ENCODE measurements at regions not wholly inside any gene's neighbourhood (a gene's known extent, or its start where the extent isn't known, plus 50 kb on each side); places are given as distances from the start of the nearest gene placed in this dataset.

DNA sequence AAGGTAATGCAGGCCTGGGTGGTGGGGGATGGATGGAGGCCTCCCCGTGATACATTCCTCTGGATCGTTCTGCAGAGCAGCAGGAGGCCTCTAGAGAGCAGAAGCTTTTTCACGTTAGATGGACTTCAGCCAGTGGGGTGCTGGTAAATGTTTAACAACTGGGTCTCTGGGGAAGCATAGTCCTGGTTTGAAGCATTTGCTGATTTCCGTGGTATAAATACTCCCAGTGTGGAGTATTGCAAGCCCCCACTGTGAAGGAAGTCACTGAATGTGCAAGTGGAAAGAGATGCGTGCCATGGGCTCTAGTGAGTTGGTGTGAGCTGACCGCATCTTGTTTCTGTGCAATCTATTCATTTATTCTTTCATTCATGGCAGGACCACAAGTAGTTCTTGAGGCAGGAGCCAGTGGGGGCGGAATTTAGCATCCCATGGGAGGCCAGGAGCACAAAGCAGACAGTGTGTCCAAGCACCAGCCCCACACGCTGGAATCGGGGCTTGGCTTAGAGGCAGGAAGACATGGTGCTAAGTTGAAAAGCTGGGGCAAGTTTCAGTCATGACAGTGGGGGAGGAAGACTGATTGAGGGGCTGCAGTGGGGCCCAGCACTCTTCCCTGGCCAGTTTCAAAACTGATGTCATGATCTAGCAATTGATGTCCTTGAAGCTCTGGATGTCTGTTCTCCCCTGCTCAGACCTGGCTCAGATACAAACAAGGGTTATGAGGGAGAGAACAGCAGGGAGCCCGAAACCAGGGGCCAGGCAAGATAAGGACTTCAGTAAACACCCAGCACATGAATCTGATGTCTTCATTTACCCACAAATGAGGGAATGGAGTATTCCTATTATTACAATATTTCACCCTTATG, 280.9 kb upstream of the LYZL1 start:
- Histone ChIP-seq H3K4me3 (no peak overlapping the region), H3K9me3 (ENCODE audit: low read depth, low read length) (no peaks in the 10 kb centered on the region), H3K9ac (ENCODE audit: insufficient read length) (no peak overlapping the region), H3K27ac (no peak overlapping the region), H3K36me3 (ENCODE audit: insufficient read depth, low read length) (no peaks in the 10 kb centered on the region)
- TF ChIP-seq FOXP2 (optimal IDR thresholded peaks at IDR 0.05; ENCODE audit: control extremely low read depth, extremely low read length, insufficient read depth) (no peak), EZH2 (IDR thresholded peaks at IDR 0.05) (no peak), POLR2AphosphoS5 (IDR thresholded peaks at IDR 0.05; ENCODE audit: borderline replicate concordance, low read depth, low read length) (no peak)
- no peak for DNase-seq (ENCODE audit: low read depth, low spot score)

DNA sequence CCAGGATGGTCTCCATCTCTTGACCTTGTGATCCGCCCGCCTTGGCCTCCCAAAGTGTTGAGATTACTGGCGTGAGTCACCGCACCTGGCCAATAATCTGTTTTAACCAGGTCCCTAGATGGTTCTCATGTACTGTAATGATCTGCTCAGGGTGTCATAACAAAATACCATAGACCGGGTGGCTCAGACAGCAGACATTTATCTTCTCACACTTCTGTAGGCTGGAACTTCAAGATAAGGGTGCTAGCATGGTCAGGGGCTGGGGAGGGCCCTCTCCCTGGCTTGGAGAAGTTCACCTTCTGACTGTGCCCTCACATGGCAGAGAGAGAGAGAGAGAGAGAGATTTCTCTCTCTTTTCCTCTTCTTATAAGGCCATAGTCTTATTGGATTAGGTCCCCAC, 279.4 kb upstream of the LYZL1 start:
- Histone ChIP-seq H3K9me3 (ENCODE audit: low read depth, low read length) (no peaks in the 10 kb centered on the region), H3K9ac (ENCODE audit: insufficient read length) (no peak overlapping the region), H3K36me3 (ENCODE audit: insufficient read depth, low read length) (no peaks in the 10 kb centered on the region), H3K4me3 (no peak overlapping the region), H3K27ac (no peak overlapping the region)
- TF ChIP-seq EZH2 (IDR thresholded peaks at IDR 0.05) (no peak), POLR2AphosphoS5 (IDR thresholded peaks at IDR 0.05; ENCODE audit: borderline replicate concordance, low read depth, low read length) (no peak), FOXP2 (optimal IDR thresholded peaks at IDR 0.05; ENCODE audit: control extremely low read depth, extremely low read length, insufficient read depth) (no peak)
- DNase-seq (ENCODE audit: low read depth, low spot score) = no peak

DNA sequence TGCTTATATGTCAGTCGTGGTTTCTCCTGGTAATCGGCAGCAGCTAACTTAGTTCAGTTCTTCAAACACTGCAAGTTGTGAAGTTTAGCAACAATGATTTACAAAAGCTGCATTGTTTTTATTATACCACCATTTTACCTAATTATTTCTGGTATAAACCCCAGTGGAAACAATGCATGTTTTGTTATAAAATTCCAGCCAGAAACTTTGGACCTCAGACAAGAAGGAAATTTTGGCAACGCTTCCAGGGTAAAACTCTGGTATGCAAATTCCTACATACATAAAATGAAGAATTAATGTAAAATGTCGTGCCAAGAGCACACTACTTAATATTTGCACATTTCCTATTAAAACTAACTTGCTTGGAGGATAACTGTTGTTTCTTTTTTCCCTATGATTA, 277.4 kb upstream of the LYZL1 start:
- Histone ChIP-seq H3K36me3 (ENCODE audit: insufficient read depth, low read length) (no peaks in the 10 kb centered on the region), H3K9me3 (ENCODE audit: low read depth, low read length) (no peaks in the 10 kb centered on the region), H3K27ac (no peak overlapping the region), H3K9ac (ENCODE audit: insufficient read length) (no peak overlapping the region), H3K4me3 (peak overlapping the region; percentile 19; the same call in 1 of the 2 replicates)
- no peak for TF ChIP-seq FOXP2 (optimal IDR thresholded peaks at IDR 0.05; ENCODE audit: control extremely low read depth, extremely low read length, insufficient read depth)
- no peak for TF ChIP-seq POLR2AphosphoS5 (IDR thresholded peaks at IDR 0.05; ENCODE audit: borderline replicate concordance, low read depth, low read length)
- no peak for TF ChIP-seq EZH2 (IDR thresholded peaks at IDR 0.05)
- DNase-seq (ENCODE audit: low read depth, low spot score) = no peak

DNA sequence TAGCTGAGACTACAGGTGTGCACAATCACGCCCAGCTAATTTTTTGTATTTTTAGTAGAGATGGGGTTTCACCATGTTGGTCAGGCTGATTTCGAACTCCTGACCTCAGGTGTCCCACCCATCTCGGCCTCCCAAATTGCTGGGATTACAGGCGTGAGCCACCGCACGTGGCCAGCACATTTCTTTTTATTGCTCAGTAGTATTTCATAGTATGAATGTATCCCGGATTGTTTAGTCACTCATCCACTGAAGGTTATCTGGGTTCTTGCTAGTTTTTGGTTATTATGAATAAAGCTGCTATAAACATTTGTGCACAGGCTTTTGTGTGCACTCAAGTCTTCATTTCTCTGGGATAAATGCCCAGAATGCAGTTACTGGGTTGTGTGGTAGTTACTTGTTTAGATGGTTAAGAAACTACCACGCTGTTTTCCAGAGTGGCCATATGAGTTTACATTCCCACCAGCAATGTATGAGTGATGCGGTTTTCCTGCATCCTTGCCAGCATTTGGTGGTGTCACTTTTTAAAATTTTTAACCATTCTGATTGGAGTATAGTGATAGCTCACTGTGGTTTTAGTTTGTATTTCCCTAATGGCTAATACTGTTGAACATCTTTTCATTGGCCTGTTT, 275.8 kb upstream of the LYZL1 start:
- TF ChIP-seq POLR2AphosphoS5 (IDR thresholded peaks at IDR 0.05; ENCODE audit: borderline replicate concordance, low read depth, low read length) = no peak
- Histone ChIP-seq H3K9me3 (ENCODE audit: low read depth, low read length) (no peaks in the 10 kb centered on the region), H3K27ac (no peak overlapping the region), H3K9ac (ENCODE audit: insufficient read length) (no peak overlapping the region), H3K36me3 (ENCODE audit: insufficient read depth, low read length) (no peaks in the 10 kb centered on the region), H3K4me3 (no peak overlapping the region)
- no peak for DNase-seq (ENCODE audit: low read depth, low spot score)

DNA sequence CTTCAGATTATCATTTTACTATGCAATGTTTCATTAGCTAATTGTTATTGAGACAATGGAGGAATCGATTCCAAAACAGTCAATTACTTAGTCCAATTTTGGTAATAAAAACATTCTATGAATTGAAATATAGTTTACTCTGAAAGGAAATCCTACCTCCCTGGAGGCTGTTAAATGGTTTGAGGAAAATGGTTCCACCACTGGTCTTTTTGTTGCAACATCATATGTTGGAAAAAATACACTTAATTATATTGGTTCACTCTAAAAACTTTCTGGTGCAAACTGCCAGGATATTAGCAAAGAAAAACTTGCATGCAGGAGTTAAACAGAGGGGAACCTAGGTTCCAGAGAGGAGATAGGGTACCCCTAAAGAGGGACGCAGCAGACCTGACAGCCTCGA, 267.3 kb upstream of the LYZL1 start:
- no peak for DNase-seq (ENCODE audit: low read depth, low spot score)
- TF ChIP-seq FOXP2 (optimal IDR thresholded peaks at IDR 0.05; ENCODE audit: control extremely low read depth, extremely low read length, insufficient read depth) (no peak), EZH2 (IDR thresholded peaks at IDR 0.05) (no peak), POLR2AphosphoS5 (IDR thresholded peaks at IDR 0.05; ENCODE audit: borderline replicate concordance, low read depth, low read length) (no peak)
- H3K4me3 ChIP-seq = no peak overlapping the region

DNA sequence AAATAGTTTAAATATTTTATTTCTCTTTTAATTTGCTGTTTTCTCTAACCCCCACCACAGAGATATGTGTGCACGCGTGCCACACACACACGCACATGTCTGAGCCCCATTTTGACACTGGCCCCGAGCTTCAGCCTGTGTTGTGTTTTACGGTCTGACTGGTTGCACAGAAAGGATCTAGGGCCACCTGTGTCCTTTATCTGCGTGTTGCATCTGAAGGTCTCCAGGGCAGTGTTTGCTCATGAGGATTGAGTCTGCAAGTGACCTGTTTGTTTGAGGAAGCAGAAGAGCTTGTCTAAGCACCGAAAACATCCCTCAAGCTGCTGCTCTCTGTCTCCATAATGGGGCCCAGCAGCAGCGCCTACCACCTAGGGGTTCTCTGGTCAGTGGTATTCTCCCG, 266.4 kb upstream of the LYZL1 start:
- TF ChIP-seq FOXP2 (optimal IDR thresholded peaks at IDR 0.05; ENCODE audit: control extremely low read depth, extremely low read length, insufficient read depth) (no peak), POLR2AphosphoS5 (IDR thresholded peaks at IDR 0.05; ENCODE audit: borderline replicate concordance, low read depth, low read length) (no peak), EZH2 (IDR thresholded peaks at IDR 0.05) (no peak)
- DNase-seq (ENCODE audit: low read depth, low spot score) = no peak
- Histone ChIP-seq H3K9ac (ENCODE audit: insufficient read length) (no peak overlapping the region), H3K36me3 (ENCODE audit: insufficient read depth, low read length) (no peaks in the 10 kb centered on the region), H3K4me3 (no peak overlapping the region), H3K27ac (no peak overlapping the region), H3K9me3 (ENCODE audit: low read depth, low read length) (no peaks in the 10 kb centered on the region)

More for the DNA sequence above, 267.3 kb upstream of the LYZL1 start:
- Histone ChIP-seq H3K9me3 (ENCODE audit: low read depth, low read length) (no peaks in the 10 kb centered on the region), H3K9ac (ENCODE audit: insufficient read length) (no peak overlapping the region), H3K27ac (no peak overlapping the region), H3K36me3 (ENCODE audit: insufficient read depth, low read length) (no peaks in the 10 kb centered on the region)

DNA sequence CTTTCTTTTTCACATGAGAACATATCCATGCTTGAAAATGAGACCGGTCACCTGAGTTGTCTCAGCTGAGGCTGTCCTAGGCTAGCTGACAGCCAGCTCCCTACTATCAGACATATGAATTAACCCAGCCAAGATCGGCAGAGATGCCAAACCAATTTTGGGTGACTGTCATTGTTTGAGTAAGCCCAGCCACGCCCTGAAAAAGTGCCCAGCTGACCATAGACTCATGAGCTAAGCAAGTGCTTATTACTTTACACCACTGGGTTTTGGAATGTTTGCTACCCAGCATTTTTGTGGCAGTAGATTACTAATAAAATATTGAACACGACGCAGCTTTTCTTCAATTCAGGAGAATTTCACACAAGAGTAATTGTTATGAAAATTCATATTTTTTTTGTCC, 265.2 kb upstream of the LYZL1 start:
- Histone ChIP-seq H3K4me3 (no peak overlapping the region), H3K36me3 (ENCODE audit: insufficient read depth, low read length) (no peaks in the 10 kb centered on the region), H3K9me3 (ENCODE audit: low read depth, low read length) (no peaks in the 10 kb centered on the region), H3K9ac (ENCODE audit: insufficient read length) (no peak overlapping the region), H3K27ac (no peak overlapping the region)
- TF ChIP-seq POLR2AphosphoS5 (IDR thresholded peaks at IDR 0.05; ENCODE audit: borderline replicate concordance, low read depth, low read length) = no peak
- TF ChIP-seq FOXP2 (optimal IDR thresholded peaks at IDR 0.05; ENCODE audit: control extremely low read depth, extremely low read length, insufficient read depth) = no peak
- TF ChIP-seq EZH2 (IDR thresholded peaks at IDR 0.05) = no peak
- no peak for DNase-seq (ENCODE audit: low read depth, low spot score)

DNA sequence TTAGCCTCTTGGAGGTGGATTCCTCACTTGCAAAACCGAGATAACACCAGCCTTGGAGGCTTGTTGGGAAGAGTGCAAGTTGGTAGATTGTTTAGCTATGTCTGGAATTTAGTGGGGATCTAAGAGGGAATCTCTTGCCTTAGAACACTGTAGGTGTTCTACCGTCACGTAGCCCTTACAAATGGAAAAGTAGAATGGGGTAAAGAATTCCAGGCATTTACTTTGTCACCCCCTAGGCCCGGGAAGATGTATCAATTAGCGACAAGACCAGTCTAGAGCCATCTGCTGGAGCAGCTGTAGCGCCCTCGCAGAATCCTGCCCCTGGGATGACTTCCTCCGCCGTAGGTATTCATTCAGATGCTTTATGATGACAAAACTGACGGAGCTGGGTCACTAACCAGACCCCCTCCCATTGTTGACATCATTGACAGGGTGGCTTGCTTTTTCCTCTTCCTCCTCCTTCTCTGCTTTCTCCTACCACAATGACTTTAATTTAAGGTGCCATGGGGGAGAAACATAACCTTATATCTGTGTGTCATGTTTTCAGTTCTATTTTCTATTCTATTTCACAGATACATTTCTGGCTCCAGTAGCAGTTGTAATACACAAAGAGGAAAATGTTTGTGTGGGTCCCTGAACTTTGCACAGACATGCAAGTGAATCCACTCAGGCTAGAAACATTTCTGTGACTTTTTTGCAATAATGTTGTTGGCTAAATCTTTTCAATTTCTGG, 262.6 kb upstream of the LYZL1 start:
- Histone ChIP-seq H3K36me3 (ENCODE audit: insufficient read depth, low read length) (no peaks in the 10 kb centered on the region), H3K4me3 (no peak overlapping the region), H3K9me3 (ENCODE audit: low read depth, low read length) (no peaks in the 10 kb centered on the region), H3K9ac (ENCODE audit: insufficient read length) (no peak overlapping the region), H3K27ac (no peak overlapping the region)
- no peak for DNase-seq (ENCODE audit: low read depth, low spot score)
- TF ChIP-seq FOXP2 (optimal IDR thresholded peaks at IDR 0.05; ENCODE audit: control extremely low read depth, extremely low read length, insufficient read depth) (no peak), POLR2AphosphoS5 (IDR thresholded peaks at IDR 0.05; ENCODE audit: borderline replicate concordance, low read depth, low read length) (no peak), EZH2 (IDR thresholded peaks at IDR 0.05) (no peak)
